Nephron progenitor cell (in vitro differentiated cells): ENCODE measurements at regions not wholly inside any gene's neighbourhood (a gene's known extent, or its start where the extent isn't known, plus 50 kb on each side); places are given as distances from the start of the nearest gene placed in this dataset.

Source experiments
- DNase-seq: peaks from one replicate; pipeline ENCODE4 v3.0.0; 2021
- H3K27ac Mint-ChIP-seq: 2 replicates; pipeline ENCODE4 v1.8.0; 2021; ENCODE audit warnings: mild to moderate bottlenecking, moderate library complexity, mixed read lengths
- H3K27me3 Mint-ChIP-seq: 2 replicates; pipeline ENCODE4 v1.8.0; 2021; ENCODE audit warnings: mild to moderate bottlenecking, low read depth, mixed read lengths; ENCODE audit not compliant: poor library complexity
- H3K36me3 Mint-ChIP-seq: 2 replicates; pipeline ENCODE4 v1.8.0; 2021; ENCODE audit warnings: low read depth, mixed read lengths
- H3K4me1 Mint-ChIP-seq: 2 replicates; pipeline ENCODE4 v1.8.0; 2021; ENCODE audit warnings: mixed read lengths
- H3K4me3 Mint-ChIP-seq: 2 replicates; pipeline ENCODE4 v1.8.0; 2021; ENCODE audit warnings: mild to moderate bottlenecking, moderate library complexity, mixed read lengths
- H3K9me3 Mint-ChIP-seq: 2 replicates; pipeline ENCODE4 v1.8.0; 2021; ENCODE audit warnings: mild to moderate bottlenecking, moderate library complexity, mixed read lengths
- CTCF ChIP-seq: fragments of 200-600 bp; sonication (generic); IDR thresholded peaks from 2 replicates; pipeline ENCODE4 v1.5.0; 2021; ENCODE audit warnings: antibody characterized with exemption

GRCh38 chr5:124459984-124460383 is 286.5 kb downstream of the ZNF608 start:
- no peaks in the 10 kb centered on the region for H3K27me3 Mint-ChIP-seq
- no peak for DNase-seq
- peak overlapping the region; percentile 62 for H3K27ac Mint-ChIP-seq
- peaks cover 73% of the 10 kb centered on the region for H3K4me1 Mint-ChIP-seq
- H3K36me3 Mint-ChIP-seq: peaks cover 6% of the 10 kb centered on the region
- peaks cover 21% of the 10 kb centered on the region for H3K9me3 Mint-ChIP-seq
- H3K4me3 Mint-ChIP-seq: peak overlapping the region; percentile 11
- no peak for TF ChIP-seq CTCF

GRCh38 chr5:124457901-124458300 is 288.5 kb downstream of the ZNF608 start:
- H3K4me1 Mint-ChIP-seq: peaks cover 70% of the 10 kb centered on the region
- no peaks in the 10 kb centered on the region for H3K27me3 Mint-ChIP-seq
- H3K36me3 Mint-ChIP-seq: no peaks in the 10 kb centered on the region
- no peak overlapping the region for H3K4me3 Mint-ChIP-seq
- H3K9me3 Mint-ChIP-seq: peaks cover 12% of the 10 kb centered on the region
- no peak for DNase-seq
- no peak for TF ChIP-seq CTCF
- H3K27ac Mint-ChIP-seq: no peak overlapping the region

GRCh38 chr5:124457101-124457500 is 289.3 kb downstream of the ZNF608 start:
- peaks cover 70% of the 10 kb centered on the region for H3K4me1 Mint-ChIP-seq
- H3K4me3 Mint-ChIP-seq: no peak overlapping the region
- H3K27me3 Mint-ChIP-seq: no peaks in the 10 kb centered on the region
- DNase-seq: no peak
- H3K36me3 Mint-ChIP-seq: no peaks in the 10 kb centered on the region
- no peak overlapping the region for H3K27ac Mint-ChIP-seq
- no peak for TF ChIP-seq CTCF
- peaks cover 12% of the 10 kb centered on the region for H3K9me3 Mint-ChIP-seq

- Mint-ChIP-seq H3K36me3 (no peaks in the 10 kb centered on the region), H3K9me3 (peaks cover 12% of the 10 kb centered on the region), H3K27ac (no peak overlapping the region), H3K27me3 (no peaks in the 10 kb centered on the region), H3K4me1 (peaks cover 66% of the 10 kb centered on the region), H3K4me3 (no peak overlapping the region)
- no peak for DNase-seq
- no peak for TF ChIP-seq CTCF
Measured at GRCh38 chr5:124456249-124456648, 290.2 kb downstream of the ZNF608 start.

GRCh38 chr5:124454081-124454480 is 292.4 kb downstream of the ZNF608 start:
- Mint-ChIP-seq H3K36me3 (no peaks in the 10 kb centered on the region), H3K9me3 (no peaks in the 10 kb centered on the region), H3K4me1 (peaks cover 58% of the 10 kb centered on the region), H3K4me3 (no peak overlapping the region), H3K27ac (no peak overlapping the region), H3K27me3 (peaks cover 3% of the 10 kb centered on the region)
- no peak for DNase-seq
- no peak for TF ChIP-seq CTCF

- TF ChIP-seq CTCF: no peak
- H3K4me3 Mint-ChIP-seq: no peak overlapping the region
- peaks cover 6% of the 10 kb centered on the region for H3K27me3 Mint-ChIP-seq
- H3K4me1 Mint-ChIP-seq: peaks cover 57% of the 10 kb centered on the region
- H3K9me3 Mint-ChIP-seq: no peaks in the 10 kb centered on the region
- H3K36me3 Mint-ChIP-seq: peaks cover 3% of the 10 kb centered on the region
- DNase-seq: no peak
- H3K27ac Mint-ChIP-seq: peak overlapping the region; percentile 95
Measured at GRCh38 chr5:124453221-124454051, 293.0 kb downstream of the ZNF608 start.
